ENCODE measurements at regions not wholly inside any gene's neighbourhood (a gene's known extent, or its start where the extent isn't known, plus 50 kb on each side); places are given as distances from the start of the nearest gene placed in this dataset.

GRCh38 chr3:178385280-178385952 is 150.8 kb upstream of the KCNMB2 start:
- Histone ChIP-seq H4K20me1 (ENCODE audit: insufficient read depth, low read length) (no peaks in the 10 kb centered on the region), H3K9me3 (ENCODE audit: low read depth, low read length) (no peaks in the 10 kb centered on the region), H3K4me3 (ENCODE audit: insufficient read depth, low read length) (no peak overlapping the region), H3K79me2 (ENCODE audit: insufficient read depth, low read length) (no peaks in the 10 kb centered on the region), H3K36me3 (ENCODE audit: insufficient read depth, low read length) (no peaks in the 10 kb centered on the region), H3K4me1 (ENCODE audit: insufficient read depth, low read length) (peaks cover 39% of the 10 kb centered on the region), H3K27ac (ENCODE audit: low read depth, low read length) (peak overlapping the region; percentile 76), H3K4me2 (ENCODE audit: insufficient read depth, low read length) (peak overlapping the region; percentile 46), H3K27me3 (ENCODE audit: insufficient read depth, low read length) (no peaks in the 10 kb centered on the region), H2AFZ (ENCODE audit: low read length) (peak overlapping the region; percentile 43)
- TF ChIP-seq CTCF (IDR thresholded peaks at IDR 0.05; ENCODE audit: extremely low read depth, low read depth, low read length), result peak; percentile 86
- DNase-seq (ENCODE audit: insufficient read length, low spot score, missing footprints), result no peak

DNA sequence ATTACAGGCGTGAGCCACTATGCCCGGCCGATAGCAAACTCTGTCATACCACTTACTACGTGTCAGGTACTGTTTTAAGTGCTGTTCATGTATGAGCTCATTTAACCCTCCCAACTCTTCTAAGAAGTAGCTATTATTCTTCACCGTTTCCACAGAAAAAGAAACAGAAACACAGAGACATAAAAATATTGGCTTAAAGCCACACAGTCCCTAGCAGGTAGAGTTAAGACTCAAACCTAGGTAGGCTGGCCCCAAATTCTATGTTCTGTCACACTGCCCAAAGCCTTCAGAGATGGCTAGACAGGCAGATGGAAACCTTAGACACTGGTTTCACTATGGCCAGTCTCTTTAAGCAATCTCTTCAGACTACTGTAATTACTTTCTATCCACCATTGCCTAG is 149.8 kb upstream of the KCNMB2 start:
- no peak for TF ChIP-seq CTCF (IDR thresholded peaks at IDR 0.05; ENCODE audit: extremely low read depth, low read depth, low read length)
- H3K4me3 ChIP-seq (ENCODE audit: insufficient read depth, low read length), result no peak overlapping the region
- no peaks in the 10 kb centered on the region for H3K9me3 ChIP-seq (ENCODE audit: low read depth, low read length)
- H3K4me2 ChIP-seq (ENCODE audit: insufficient read depth, low read length), result no peak overlapping the region
- no peaks in the 10 kb centered on the region for H3K79me2 ChIP-seq (ENCODE audit: insufficient read depth, low read length)
- peak overlapping the region; percentile 38 for H2AFZ ChIP-seq (ENCODE audit: low read length)
- H3K36me3 ChIP-seq (ENCODE audit: insufficient read depth, low read length), result no peaks in the 10 kb centered on the region
- H3K4me1 ChIP-seq (ENCODE audit: insufficient read depth, low read length), result peaks cover 37% of the 10 kb centered on the region
- H3K27ac ChIP-seq (ENCODE audit: low read depth, low read length), result no peak overlapping the region
- H3K27me3 ChIP-seq (ENCODE audit: insufficient read depth, low read length), result no peaks in the 10 kb centered on the region
- no peaks in the 10 kb centered on the region for H4K20me1 ChIP-seq (ENCODE audit: insufficient read depth, low read length)
- DNase-seq (ENCODE audit: insufficient read length, low spot score, missing footprints), result no peak

DNA sequence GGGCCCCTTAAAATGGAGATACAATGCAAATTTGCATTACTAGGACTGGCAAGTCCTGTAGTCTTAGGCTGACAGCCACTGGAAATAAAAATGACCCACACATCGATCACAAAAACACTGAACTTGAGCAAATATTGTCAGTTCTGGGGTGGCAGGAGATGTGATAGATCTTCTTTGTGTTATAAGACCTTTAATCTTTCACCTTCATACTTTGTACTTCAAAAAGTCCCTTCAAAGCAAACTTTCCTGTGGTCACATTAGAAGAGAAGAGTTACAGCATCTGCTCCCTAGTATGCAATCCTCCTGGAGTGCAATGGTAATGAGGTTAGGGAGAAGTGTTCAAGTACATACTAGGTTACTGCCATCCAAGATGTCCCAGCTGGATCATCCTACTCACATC is 149.4 kb upstream of the KCNMB2 start:
- Histone ChIP-seq H3K4me3 (ENCODE audit: insufficient read depth, low read length) (no peak overlapping the region), H2AFZ (ENCODE audit: low read length) (peak overlapping the region; percentile 0), H3K27ac (ENCODE audit: low read depth, low read length) (no peak overlapping the region)

GRCh38 chr3:178388473-178388872 is 147.8 kb upstream of the KCNMB2 start:
- H3K4me1 ChIP-seq (ENCODE audit: insufficient read depth, low read length), result peaks cover 29% of the 10 kb centered on the region
- no peaks in the 10 kb centered on the region for H4K20me1 ChIP-seq (ENCODE audit: insufficient read depth, low read length)
- no peak for TF ChIP-seq CTCF (IDR thresholded peaks at IDR 0.05; ENCODE audit: extremely low read depth, low read depth, low read length)
- no peaks in the 10 kb centered on the region for H3K9me3 ChIP-seq (ENCODE audit: low read depth, low read length)
- DNase-seq (ENCODE audit: insufficient read length, low spot score, missing footprints), result no peak
- H3K4me3 ChIP-seq (ENCODE audit: insufficient read depth, low read length), result no peak overlapping the region
- no peaks in the 10 kb centered on the region for H3K36me3 ChIP-seq (ENCODE audit: insufficient read depth, low read length)
- no peak overlapping the region for H3K4me2 ChIP-seq (ENCODE audit: insufficient read depth, low read length)
- H3K27me3 ChIP-seq (ENCODE audit: insufficient read depth, low read length), result no peaks in the 10 kb centered on the region
- no peak overlapping the region for H3K27ac ChIP-seq (ENCODE audit: low read depth, low read length)
- no peaks in the 10 kb centered on the region for H3K79me2 ChIP-seq (ENCODE audit: insufficient read depth, low read length)
- H2AFZ ChIP-seq (ENCODE audit: low read length), result no peak overlapping the region

More for the DNA sequence above, 149.4 kb upstream of the KCNMB2 start:
- no peaks in the 10 kb centered on the region for H3K9me3 ChIP-seq (ENCODE audit: low read depth, low read length)
- no peak overlapping the region for H3K4me2 ChIP-seq (ENCODE audit: insufficient read depth, low read length)
- H3K27me3 ChIP-seq (ENCODE audit: insufficient read depth, low read length), result no peaks in the 10 kb centered on the region
- no peaks in the 10 kb centered on the region for H3K79me2 ChIP-seq (ENCODE audit: insufficient read depth, low read length)
- peaks cover 32% of the 10 kb centered on the region for H3K4me1 ChIP-seq (ENCODE audit: insufficient read depth, low read length)
- H4K20me1 ChIP-seq (ENCODE audit: insufficient read depth, low read length), result no peaks in the 10 kb centered on the region
- no peaks in the 10 kb centered on the region for H3K36me3 ChIP-seq (ENCODE audit: insufficient read depth, low read length)
- TF ChIP-seq CTCF (IDR thresholded peaks at IDR 0.05; ENCODE audit: extremely low read depth, low read depth, low read length), result no peak
- DNase-seq (ENCODE audit: insufficient read length, low spot score, missing footprints), result no peak

Data from osteoblast (primary cell).